DOHH2 (cell line): ENCODE measurements at regions not wholly inside any gene's neighbourhood (a gene's known extent, or its start where the extent isn't known, plus 50 kb on each side); places are given as distances from the start of the nearest gene placed in this dataset.

Experiments
- H3F3A ChIP-seq: fragments of 200-600 bp; sonication (generic), shearing (Covaris generic); 2 replicates; pipeline ENCODE4 v1.6.0; 2016; ENCODE audit warnings: antibody characterized with exemption, mild to moderate bottlenecking; ENCODE audit not compliant: control insufficient read depth, insufficient read depth
- H3K27ac ChIP-seq: fragments of 200-600 bp; sonication (generic); 2 replicates; pipeline ENCODE4 v1.5.1; 2014; ENCODE audit warnings: low read depth, mild to moderate bottlenecking, low read length, moderate library complexity
- H3K27me3 ChIP-seq: fragments of 200-600 bp; sonication (generic); 2 replicates; pipeline ENCODE4 v1.6.1; 2014; ENCODE audit warnings: mild to moderate bottlenecking, low read length, mixed read lengths; ENCODE audit not compliant: control insufficient read depth
- H3K36me3 ChIP-seq: fragments of 200-600 bp; sonication (generic); 2 replicates; pipeline ENCODE4 v1.6.1; 2014; ENCODE audit warnings: mild to moderate bottlenecking, low read length, moderate library complexity, mixed read lengths; ENCODE audit not compliant: control insufficient read depth
- H3K4me1 ChIP-seq: fragments of 200-600 bp; sonication (generic); 2 replicates; pipeline ENCODE4 v1.6.1; 2014; ENCODE audit warnings: mild to moderate bottlenecking, low read length, mixed read lengths; ENCODE audit not compliant: control insufficient read depth
- H3K4me2 ChIP-seq: fragments of 200-600 bp; sonication (generic); 2 replicates; pipeline ENCODE4 v1.6.0; 2014; ENCODE audit warnings: mild to moderate bottlenecking, low read length, moderate library complexity
- H3K4me3 ChIP-seq: fragments of 200-600 bp; sonication (generic); 2 replicates; pipeline ENCODE4 v1.5.1; 2014; ENCODE audit warnings: mild to moderate bottlenecking, low read length, mixed read lengths
- H3K79me2 ChIP-seq: fragments of 200-600 bp; sonication (generic); 2 replicates; pipeline ENCODE4 v1.6.1; 2014; ENCODE audit warnings: mild to moderate bottlenecking, low read length, mixed read lengths; ENCODE audit not compliant: control insufficient read depth
- H3K9me2 ChIP-seq: fragments of 200-600 bp; sonication (generic); replicated peaks from 2 replicates; pipeline ENCODE4 v1.6.1; 2014; ENCODE audit warnings: mild to moderate bottlenecking, low read length, mixed read lengths; ENCODE audit not compliant: control insufficient read depth
- H3K9me3 ChIP-seq: fragments of 200-600 bp; sonication (generic); 2 replicates; pipeline ENCODE4 v1.6.1; 2014; ENCODE audit warnings: antibody characterized with exemption, low read length, mixed read lengths; ENCODE audit not compliant: control insufficient read depth, insufficient read depth
- H4K20me1 ChIP-seq: fragments of 200-600 bp; sonication (generic); 2 replicates; pipeline ENCODE4 v1.6.0; 2014; ENCODE audit warnings: low read depth, mild to moderate bottlenecking, antibody characterized with exemption, low read length, moderate library complexity; ENCODE audit not compliant: control insufficient read depth, insufficient read depth
- EZH2phosphoT487 ChIP-seq: fragments of 200-600 bp; sonication (generic); IDR thresholded peaks from 2 replicates; pipeline ENCODE4 v1.6.1; 2017; ENCODE audit warnings: borderline replicate concordance, mild to moderate bottlenecking, antibody characterized with exemption, low read length, moderate library complexity, mixed read lengths
- TF ChIP-seq, protein P1 (sequence below): fragments of 200-600 bp; sonication (generic); IDR thresholded peaks from one replicate; pipeline ENCODE4 v1.5.1; 2014; ENCODE audit warnings: antibody characterized with exemption, mild to moderate bottlenecking, low read depth, low read length; ENCODE audit not compliant: poor library complexity, severe bottlenecking

DNA sequence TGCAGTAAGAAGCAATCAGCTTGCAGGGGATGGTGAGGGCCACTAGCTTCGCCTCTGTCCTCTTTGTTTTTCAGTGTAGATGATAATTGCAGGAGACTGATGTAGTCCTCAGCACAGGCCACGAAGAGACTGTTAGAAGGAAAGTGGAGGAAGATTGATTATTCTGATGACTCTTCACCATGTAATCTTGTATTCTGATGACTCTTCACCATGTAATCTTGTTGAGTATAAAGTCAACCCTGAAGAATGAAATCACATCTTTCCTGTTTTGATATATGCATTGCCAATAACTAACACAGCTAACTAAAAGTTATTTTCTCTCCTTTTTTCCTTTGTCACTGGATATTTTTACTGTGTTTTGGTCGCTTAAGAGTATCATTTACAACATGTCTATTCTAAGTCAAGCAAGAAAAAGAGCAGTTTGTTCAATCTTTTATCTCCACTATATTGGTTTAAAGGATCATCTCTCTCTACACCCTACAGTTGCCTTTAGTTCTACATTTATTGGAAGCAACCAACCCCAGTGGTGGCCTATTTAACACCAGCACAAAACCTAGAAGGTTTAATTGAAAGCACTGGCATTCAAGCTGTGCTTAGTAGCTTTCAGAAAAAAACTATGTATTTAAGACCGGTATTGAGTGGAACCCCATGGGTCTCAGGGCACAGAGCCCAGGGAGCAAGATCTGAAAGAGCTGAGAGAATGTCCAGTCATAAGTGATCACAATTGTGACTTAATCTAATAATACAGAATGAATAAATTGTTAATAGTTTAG lies 107.2 kb upstream of the BTBD3 start:
- no peaks in the 10 kb centered on the region for H4K20me1 ChIP-seq
- H3K4me1 ChIP-seq: no peaks in the 10 kb centered on the region
- no peaks in the 10 kb centered on the region for H3F3A ChIP-seq
- H3K9me3 ChIP-seq: no peaks in the 10 kb centered on the region
- H3K79me2 ChIP-seq: no peaks in the 10 kb centered on the region
- H3K4me3 ChIP-seq: no peak overlapping the region
- H3K9me2 ChIP-seq: no peaks in the 10 kb centered on the region
- no peak overlapping the region for H3K4me2 ChIP-seq
- no peak overlapping the region for H3K27ac ChIP-seq
- TF ChIP-seq, protein P1, sequence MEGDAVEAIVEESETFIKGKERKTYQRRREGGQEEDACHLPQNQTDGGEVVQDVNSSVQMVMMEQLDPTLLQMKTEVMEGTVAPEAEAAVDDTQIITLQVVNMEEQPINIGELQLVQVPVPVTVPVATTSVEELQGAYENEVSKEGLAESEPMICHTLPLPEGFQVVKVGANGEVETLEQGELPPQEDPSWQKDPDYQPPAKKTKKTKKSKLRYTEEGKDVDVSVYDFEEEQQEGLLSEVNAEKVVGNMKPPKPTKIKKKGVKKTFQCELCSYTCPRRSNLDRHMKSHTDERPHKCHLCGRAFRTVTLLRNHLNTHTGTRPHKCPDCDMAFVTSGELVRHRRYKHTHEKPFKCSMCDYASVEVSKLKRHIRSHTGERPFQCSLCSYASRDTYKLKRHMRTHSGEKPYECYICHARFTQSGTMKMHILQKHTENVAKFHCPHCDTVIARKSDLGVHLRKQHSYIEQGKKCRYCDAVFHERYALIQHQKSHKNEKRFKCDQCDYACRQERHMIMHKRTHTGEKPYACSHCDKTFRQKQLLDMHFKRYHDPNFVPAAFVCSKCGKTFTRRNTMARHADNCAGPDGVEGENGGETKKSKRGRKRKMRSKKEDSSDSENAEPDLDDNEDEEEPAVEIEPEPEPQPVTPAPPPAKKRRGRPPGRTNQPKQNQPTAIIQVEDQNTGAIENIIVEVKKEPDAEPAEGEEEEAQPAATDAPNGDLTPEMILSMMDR: no peak
- no peak for TF ChIP-seq EZH2phosphoT487
- no peaks in the 10 kb centered on the region for H3K27me3 ChIP-seq
- H3K36me3 ChIP-seq: no peaks in the 10 kb centered on the region

GRCh38 chr20:11813106-11813890 lies 104.4 kb upstream of the BTBD3 start:
- Histone ChIP-seq H3K9me3 (no peaks in the 10 kb centered on the region), H3K27me3 (no peaks in the 10 kb centered on the region), H3K4me1 (no peaks in the 10 kb centered on the region), H3K79me2 (no peaks in the 10 kb centered on the region), H3K9me2 (no peaks in the 10 kb centered on the region), H3K4me3 (no peak overlapping the region), H3K4me2 (no peak overlapping the region), H4K20me1 (no peaks in the 10 kb centered on the region), H3F3A (no peaks in the 10 kb centered on the region), H3K36me3 (no peaks in the 10 kb centered on the region), H3K27ac (no peak overlapping the region)
- TF ChIP-seq, protein P1: no peak
- no peak for TF ChIP-seq EZH2phosphoT487

GRCh38 chr20:11814267-11814666 lies 103.4 kb upstream of the BTBD3 start:
- Histone ChIP-seq H4K20me1 (no peaks in the 10 kb centered on the region), H3K27me3 (no peaks in the 10 kb centered on the region), H3F3A (no peaks in the 10 kb centered on the region), H3K27ac (no peak overlapping the region), H3K79me2 (no peaks in the 10 kb centered on the region), H3K4me1 (no peaks in the 10 kb centered on the region), H3K9me2 (no peaks in the 10 kb centered on the region), H3K9me3 (no peaks in the 10 kb centered on the region), H3K4me3 (no peak overlapping the region), H3K4me2 (no peak overlapping the region), H3K36me3 (no peaks in the 10 kb centered on the region)
- TF ChIP-seq, protein P1: no peak
- no peak for TF ChIP-seq EZH2phosphoT487
